ENCODE measurements at regions not wholly inside any gene's neighbourhood (a gene's known extent, or its start where the extent isn't known, plus 50 kb on each side); places are given as distances from the start of the nearest gene placed in this dataset.

GRCh38 chr15:77748078-77749064 lies 115.7 kb upstream of the LINGO1 start:
- Histone ChIP-seq H3K4me3 (no peak overlapping the region), H3K36me3 (no peaks in the 10 kb centered on the region), H3K4me1 (no peaks in the 10 kb centered on the region), H3K27me3 (peaks cover 0 to 17% (median 0%) of the 10 kb centered on the region in 9 donors), H3K9me3 (no peaks in the 10 kb centered on the region), H3K27ac (no peak overlapping the region)
- intact Hi-C loops (cut with DNase I) = no loop called here
- DNase-seq (no peak), ATAC-seq (no peak)
- TF ChIP-seq, protein P1, sequence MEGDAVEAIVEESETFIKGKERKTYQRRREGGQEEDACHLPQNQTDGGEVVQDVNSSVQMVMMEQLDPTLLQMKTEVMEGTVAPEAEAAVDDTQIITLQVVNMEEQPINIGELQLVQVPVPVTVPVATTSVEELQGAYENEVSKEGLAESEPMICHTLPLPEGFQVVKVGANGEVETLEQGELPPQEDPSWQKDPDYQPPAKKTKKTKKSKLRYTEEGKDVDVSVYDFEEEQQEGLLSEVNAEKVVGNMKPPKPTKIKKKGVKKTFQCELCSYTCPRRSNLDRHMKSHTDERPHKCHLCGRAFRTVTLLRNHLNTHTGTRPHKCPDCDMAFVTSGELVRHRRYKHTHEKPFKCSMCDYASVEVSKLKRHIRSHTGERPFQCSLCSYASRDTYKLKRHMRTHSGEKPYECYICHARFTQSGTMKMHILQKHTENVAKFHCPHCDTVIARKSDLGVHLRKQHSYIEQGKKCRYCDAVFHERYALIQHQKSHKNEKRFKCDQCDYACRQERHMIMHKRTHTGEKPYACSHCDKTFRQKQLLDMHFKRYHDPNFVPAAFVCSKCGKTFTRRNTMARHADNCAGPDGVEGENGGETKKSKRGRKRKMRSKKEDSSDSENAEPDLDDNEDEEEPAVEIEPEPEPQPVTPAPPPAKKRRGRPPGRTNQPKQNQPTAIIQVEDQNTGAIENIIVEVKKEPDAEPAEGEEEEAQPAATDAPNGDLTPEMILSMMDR (IDR thresholded peaks at IDR 0.05) = no peak
- no peak for TF ChIP-seq POLR2A (IDR thresholded peaks at IDR 0.05)
- 72 to 82% (median 76%) methylated on average over 10 of the region's 10 CpGs for WGBS, 4 donors

DNA sequence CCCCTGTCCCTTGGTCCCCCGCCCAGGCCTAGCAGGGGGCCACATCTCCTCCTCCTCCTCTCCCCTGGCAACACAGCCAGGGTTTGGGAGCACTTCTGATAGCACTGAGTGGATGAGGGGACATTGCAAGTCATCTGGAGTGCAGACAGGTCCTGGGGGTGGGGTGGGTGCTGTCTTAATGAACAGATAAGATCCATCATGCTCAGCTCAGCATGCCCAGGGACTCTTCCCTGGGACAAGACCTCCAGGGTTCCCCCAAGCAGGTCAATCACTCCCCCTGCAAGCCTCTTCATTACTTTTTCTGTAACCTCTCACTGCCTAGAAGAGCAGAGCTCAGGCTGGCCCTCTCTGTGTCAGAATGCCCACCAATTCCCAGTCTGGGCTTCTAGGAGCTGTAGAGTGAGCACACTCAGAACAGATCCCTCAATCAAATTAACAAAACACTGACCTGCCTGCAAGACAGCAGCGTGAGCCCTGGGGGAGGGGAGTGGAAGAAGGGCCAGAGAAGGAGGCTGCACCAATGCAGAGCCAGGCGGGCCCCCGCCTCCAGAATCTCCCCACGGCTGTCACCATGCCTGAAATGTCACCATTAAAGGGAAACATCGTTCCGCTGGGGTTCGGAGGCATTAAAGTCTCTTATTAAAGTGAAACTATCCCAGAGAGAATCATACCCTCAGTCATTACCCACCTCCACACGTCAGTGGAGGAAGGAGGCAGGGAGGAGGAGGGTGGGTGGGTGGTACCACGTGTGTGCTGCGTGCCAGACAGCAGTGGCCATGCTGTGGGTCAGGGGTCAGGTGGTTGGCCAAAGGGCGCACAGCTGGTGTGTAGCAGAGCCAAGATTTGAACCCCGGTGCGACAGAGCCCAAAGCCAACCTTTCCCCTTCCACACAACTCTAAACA lies 114.7 kb upstream of the LINGO1 start:
- Histone ChIP-seq H3K36me3 (no peaks in the 10 kb centered on the region), H3K27ac (no peak overlapping the region), H3K4me3 (no peak overlapping the region), H3K9me3 (no peaks in the 10 kb centered on the region), H3K27me3 (peaks cover 0 to 25% (median 0%) of the 10 kb centered on the region in 9 donors), H3K4me1 (no peaks in the 10 kb centered on the region)
- TF ChIP-seq, protein P1 (IDR thresholded peaks at IDR 0.05) = no peak
- no peak for TF ChIP-seq POLR2A (IDR thresholded peaks at IDR 0.05)
- DNase-seq = no peak
- 33 to 45% (median 41%) methylated on average over 14 of the region's 14 CpGs for WGBS, 4 donors
- intact Hi-C loops (cut with DNase I) = no loop called here
- ATAC-seq = no peak

DNA sequence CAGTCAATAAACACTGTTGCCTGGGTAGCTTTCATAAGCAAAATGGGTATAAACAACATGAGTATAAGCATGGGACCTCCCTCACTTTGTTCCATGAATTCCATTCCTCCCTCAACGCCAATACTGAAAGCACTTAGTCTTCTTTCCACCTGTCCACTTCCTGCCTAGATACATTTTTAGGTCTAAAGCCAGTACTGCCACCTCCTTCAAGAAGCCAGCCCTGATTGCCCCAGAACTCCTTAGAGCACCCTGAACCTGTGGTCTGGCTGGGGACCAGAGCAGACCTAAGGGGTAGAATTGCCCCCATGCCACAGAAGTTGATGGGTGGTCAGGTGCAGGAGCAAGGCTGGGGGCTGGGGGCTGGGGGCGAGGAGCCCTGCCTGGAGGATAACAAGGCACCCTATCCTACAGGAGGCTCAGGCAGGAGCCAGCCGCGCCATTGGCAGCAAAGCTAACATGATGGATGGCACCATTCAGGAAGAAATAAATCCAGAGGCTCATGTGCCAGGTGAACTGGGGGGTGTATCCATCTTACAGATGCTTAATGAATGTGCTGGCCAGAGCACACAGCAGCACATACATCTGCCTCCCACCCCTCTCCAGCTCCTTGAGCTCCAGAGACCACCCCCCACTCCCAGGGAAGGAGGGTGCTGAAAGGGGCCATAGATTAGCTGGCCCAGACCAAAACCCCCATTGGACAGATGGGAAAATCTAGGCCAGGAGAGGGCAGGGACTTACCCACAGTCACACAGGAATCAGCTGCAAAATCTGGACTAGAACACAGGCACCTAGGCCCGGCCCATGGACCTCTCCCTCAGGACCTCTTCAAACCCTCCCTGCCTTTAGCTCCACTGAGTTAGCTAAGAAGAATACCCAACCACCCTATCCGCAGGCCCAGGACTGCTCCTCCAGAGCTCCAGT lies 113.8 kb upstream of the LINGO1 start:
- Histone ChIP-seq H3K27me3 (peaks cover 0 to 30% (median 0%) of the 10 kb centered on the region in 9 donors), H3K4me3 (no peak overlapping the region), H3K27ac (no peak overlapping the region), H3K9me3 (no peaks in the 10 kb centered on the region), H3K4me1 (no peaks in the 10 kb centered on the region), H3K36me3 (no peaks in the 10 kb centered on the region)
- WGBS, 4 donors = 70 to 86% (median 74%) methylated on average over 6 of the region's 6 CpGs
- DNase-seq = no peak
- TF ChIP-seq, protein P1 (IDR thresholded peaks at IDR 0.05) = no peak
- no peak for TF ChIP-seq POLR2A (IDR thresholded peaks at IDR 0.05)
- intact Hi-C loops (cut with DNase I) = no loop called here
- ATAC-seq = no peak

Data from heart left ventricle (tissue), 16 donors.